HEK293T (cell line): ENCODE measurements at regions not wholly inside any gene's neighbourhood (a gene's known extent, or its start where the extent isn't known, plus 50 kb on each side); places are given as distances from the start of the nearest gene placed in this dataset.

Source experiments
- CTCF ChIA-PET: fragments of 350-600 bp; formaldehyde crosslinking; extraction: SDS; loops from one replicate; lab custom pipeline; 2021; ENCODE audit warnings: antibody characterized with exemption, inconsistent platforms; lab: Yijun Ruan, JAX
- POLR2A ChIA-PET: fragments of 350-600 bp; formaldehyde crosslinking; extraction: SDS; loops from one replicate; lab custom pipeline; 2020; ENCODE audit warnings: antibody characterized with exemption, inconsistent platforms; lab: Yijun Ruan, JAX
- DNase-seq: peaks from one replicate; pipeline ENCODE4 v3.0.0; 2012; ENCODE audit warnings: mixed read lengths; ENCODE audit errors: extremely low spot score
- ARNT ChIP-seq: fragments of 450-650 bp; IDR thresholded peaks from 2 replicates; pipeline ENCODE4 v1.6.1; 2017; ENCODE audit warnings: mild to moderate bottlenecking
- BHLHE40 ChIP-seq: fragments of 450-650 bp; IDR thresholded peaks from 2 replicates; pipeline ENCODE4 v1.6.1; 2016; ENCODE audit warnings: mild to moderate bottlenecking, moderate library complexity, borderline replicate concordance
- CTBP1 ChIP-seq: fragments of 450-650 bp; IDR thresholded peaks from 2 replicates; pipeline ENCODE4 v1.6.1; 2016; ENCODE audit warnings: borderline replicate concordance
- ELF4 ChIP-seq: fragments of 450-650 bp; IDR thresholded peaks from 2 replicates; pipeline ENCODE4 v1.6.1; 2017; ENCODE audit warnings: antibody characterized with exemption
- FOXA1 ChIP-seq: fragments of 450-650 bp; IDR thresholded peaks from 2 replicates; pipeline ENCODE4 v1.6.1; 2016; ENCODE audit warnings: mild to moderate bottlenecking
- FOXK2 ChIP-seq: fragments of 450-650 bp; IDR thresholded peaks from 2 replicates; pipeline ENCODE4 v1.6.1; 2016; ENCODE audit warnings: mild to moderate bottlenecking
- FOXM1 ChIP-seq: fragments of 450-650 bp; IDR thresholded peaks from 2 replicates; pipeline ENCODE4 v1.6.1; 2017; ENCODE audit warnings: mild to moderate bottlenecking, borderline replicate concordance
- HDGF ChIP-seq: fragments of 450-650 bp; IDR thresholded peaks from 2 replicates; pipeline ENCODE4 v1.6.1; 2017; ENCODE audit warnings: antibody characterized with exemption, borderline replicate concordance
- L3MBTL2 ChIP-seq: fragments of 450-650 bp; conservative IDR thresholded peaks from 2 replicates; pipeline ENCODE4 v1.6.1; 2016; ENCODE audit warnings: mild to moderate bottlenecking
- LEF1 ChIP-seq: fragments of 450-650 bp; IDR thresholded peaks from 2 replicates; pipeline ENCODE4 v1.6.1; 2017; ENCODE audit warnings: mild to moderate bottlenecking, borderline replicate concordance
- NFRKB ChIP-seq: fragments of 450-650 bp; IDR thresholded peaks from 2 replicates; pipeline ENCODE4 v1.6.1; 2016; ENCODE audit warnings: mild to moderate bottlenecking, moderate library complexity
- PKNOX1 ChIP-seq: fragments of 450-650 bp; IDR thresholded peaks from 2 replicates; pipeline ENCODE4 v1.6.1; 2016
- SP1 ChIP-seq: fragments of 450-650 bp; IDR thresholded peaks from 2 replicates; pipeline ENCODE4 v1.6.1; 2017
- SUZ12 ChIP-seq: fragments of 450-650 bp; IDR thresholded peaks from 2 replicates; pipeline ENCODE4 v1.6.1; 2016; ENCODE audit warnings: mild to moderate bottlenecking
- TARDBP ChIP-seq: fragments of 450-650 bp; IDR thresholded peaks from 2 replicates; pipeline ENCODE4 v1.6.1; 2016
- ZNF384 ChIP-seq: fragments of 450-650 bp; IDR thresholded peaks from 2 replicates; pipeline ENCODE4 v1.6.1; 2016

DNA sequence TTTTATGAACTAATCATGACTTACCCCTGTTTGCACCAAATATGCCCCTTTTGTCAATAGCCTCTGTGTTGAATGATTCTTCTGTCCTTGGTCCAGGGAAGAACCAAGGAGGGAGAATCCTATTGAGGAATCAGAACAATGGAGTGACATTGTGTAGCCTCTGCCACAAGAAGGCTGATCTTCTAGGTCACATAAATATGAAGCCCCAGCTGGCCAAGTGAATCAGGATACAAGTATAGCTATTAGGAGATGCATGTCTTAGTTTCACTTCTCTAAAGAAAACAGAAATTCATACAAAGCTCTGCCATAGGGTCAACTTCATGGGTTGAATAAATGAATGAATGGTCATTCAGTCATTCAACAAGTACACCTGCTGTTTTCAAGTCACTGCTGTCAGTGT is 118.2 kb upstream of the BLID start:
- DNase-seq = no peak
- ChIA-PET POLR2A (no interaction called here), CTCF (no interaction called here)
- TF ChIP-seq ARNT (no peak), ZNF384 (no peak), HDGF (no peak), SUZ12 (no peak), CTBP1 (no peak), LEF1 (no peak), BHLHE40 (no peak), TARDBP (no peak), ELF4 (no peak), FOXK2 (no peak), PKNOX1 (no peak), FOXA1 (no peak), L3MBTL2 (no peak), SP1 (no peak), FOXM1 (no peak), NFRKB (no peak)

- TF ChIP-seq L3MBTL2 (no peak), ARNT (no peak)
- ChIA-PET POLR2A (no interaction called here), CTCF (no interaction called here)
- DNase-seq = no peak
Observed at GRCh38 chr11:122232985-122233384, 117.0 kb upstream of the BLID start.

DNA sequence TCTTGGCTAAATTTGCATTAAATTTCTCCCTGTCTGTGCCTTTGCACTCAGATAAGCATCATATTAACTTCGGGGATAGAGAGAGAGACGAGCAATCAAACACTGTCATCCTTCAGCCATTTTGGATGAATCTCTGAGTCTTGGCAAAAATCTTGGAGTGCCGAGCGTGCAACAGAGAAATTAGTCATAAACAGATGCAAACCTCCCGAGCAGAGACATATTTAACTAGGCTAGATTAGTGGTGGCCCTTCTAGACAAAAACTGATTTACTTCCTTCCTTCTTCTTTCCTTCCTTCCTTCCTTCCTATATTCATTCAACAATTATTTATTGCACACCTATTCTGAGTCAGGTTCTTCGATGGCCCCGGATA is 114.4 kb upstream of the BLID start:
- ChIA-PET CTCF (no interaction called here), POLR2A (no interaction called here)
- no peak for TF ChIP-seq CTBP1
- TF ChIP-seq TARDBP = no peak
- no peak for TF ChIP-seq FOXA1
- TF ChIP-seq SUZ12 = no peak
- no peak for DNase-seq

DNA sequence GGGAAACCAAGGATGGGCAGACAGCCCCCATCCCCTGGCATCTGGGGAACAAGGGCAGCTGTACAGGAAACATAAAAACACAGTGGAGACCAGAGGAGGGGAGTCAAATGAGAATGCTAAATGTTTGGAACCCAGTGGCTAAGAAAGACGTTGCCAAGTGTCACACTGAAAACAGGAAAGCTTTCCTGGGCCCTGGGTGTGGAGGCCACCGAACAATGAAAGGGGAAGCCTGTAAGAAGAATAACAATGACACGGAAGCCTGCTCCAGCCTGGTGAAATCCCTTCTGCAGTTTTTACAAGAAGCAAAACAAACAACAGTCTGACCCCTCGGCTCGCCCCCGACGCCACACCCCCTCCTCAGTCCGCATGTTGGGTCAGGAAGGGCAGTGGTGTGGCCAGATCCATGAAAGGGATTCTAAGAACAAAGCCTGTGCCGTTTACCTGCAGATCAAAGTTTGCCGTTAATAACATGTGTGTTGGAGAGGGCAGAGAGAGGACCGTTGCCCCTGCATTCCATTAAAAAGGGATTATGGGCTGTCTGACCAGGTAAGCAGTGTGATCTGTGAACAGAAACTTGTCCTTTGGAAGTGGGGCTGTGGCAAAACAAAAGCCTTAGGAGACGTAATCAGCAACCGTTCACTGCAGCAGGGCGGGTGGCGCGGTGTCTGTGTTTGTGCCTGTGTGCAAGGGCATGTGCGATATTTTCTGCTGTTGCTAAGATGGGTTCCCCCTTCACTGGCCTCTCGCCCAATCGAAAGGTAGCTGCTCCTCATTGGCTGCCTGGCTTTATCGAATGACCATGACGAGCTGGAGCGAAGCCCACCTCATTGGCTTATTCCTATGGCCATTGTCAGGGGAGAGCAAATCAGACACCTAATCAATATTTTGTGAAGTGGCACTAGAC is 113.7 kb upstream of the BLID start:
- POLR2A ChIA-PET = no interaction called here
- DNase-seq = no peak
- CTCF ChIA-PET = interaction anchor here (1.6 kb wide), 1 partner anchor 14 kb away, joined by 6 read pairs; no protein-coding TSS in a partner anchor
- TF ChIP-seq FOXM1 = no peak
- no peak for TF ChIP-seq PKNOX1
- no peak for TF ChIP-seq LEF1
- no peak for TF ChIP-seq HDGF
- TF ChIP-seq ZNF384 = no peak
- no peak for TF ChIP-seq ARNT
- TF ChIP-seq SP1 = no peak
- no peak for TF ChIP-seq NFRKB
- no peak for TF ChIP-seq SUZ12
- no peak for TF ChIP-seq CTBP1
- TF ChIP-seq L3MBTL2 = no peak
- no peak for TF ChIP-seq FOXA1
- TF ChIP-seq FOXK2 = no peak
- TF ChIP-seq ELF4 = no peak

DNA sequence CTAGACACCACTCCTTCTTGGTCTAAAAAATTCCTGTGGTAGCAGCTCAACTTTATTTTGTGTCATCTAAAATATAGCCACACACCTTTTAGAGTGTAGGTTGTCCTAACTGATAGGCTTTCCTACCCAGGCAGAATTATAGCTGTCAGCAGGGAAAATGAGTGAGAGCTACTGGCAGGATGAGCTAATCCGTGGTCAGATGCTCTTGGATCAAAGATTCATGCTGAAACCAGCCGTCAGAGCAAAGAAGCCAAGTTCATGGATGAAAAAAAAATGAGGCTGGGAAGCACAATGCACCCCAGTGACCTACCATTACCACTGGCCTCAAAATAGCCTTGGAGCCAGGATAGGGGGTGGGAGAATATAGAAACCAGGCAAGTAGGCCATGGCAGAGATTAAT is 113.1 kb upstream of the BLID start:
- no peak for DNase-seq
- CTCF ChIA-PET = interaction anchor here (1.6 kb wide), 1 partner anchor 13 kb away, joined by 6 read pairs; no protein-coding TSS in a partner anchor
- POLR2A ChIA-PET = no interaction called here
- TF ChIP-seq LEF1 (no peak), FOXA1 (no peak), ARNT (no peak), CTBP1 (no peak), ZNF384 (no peak), BHLHE40 (no peak), FOXM1 (no peak), SUZ12 (no peak), NFRKB (no peak), L3MBTL2 (no peak), TARDBP (no peak), SP1 (no peak), HDGF (no peak), PKNOX1 (no peak)

DNA sequence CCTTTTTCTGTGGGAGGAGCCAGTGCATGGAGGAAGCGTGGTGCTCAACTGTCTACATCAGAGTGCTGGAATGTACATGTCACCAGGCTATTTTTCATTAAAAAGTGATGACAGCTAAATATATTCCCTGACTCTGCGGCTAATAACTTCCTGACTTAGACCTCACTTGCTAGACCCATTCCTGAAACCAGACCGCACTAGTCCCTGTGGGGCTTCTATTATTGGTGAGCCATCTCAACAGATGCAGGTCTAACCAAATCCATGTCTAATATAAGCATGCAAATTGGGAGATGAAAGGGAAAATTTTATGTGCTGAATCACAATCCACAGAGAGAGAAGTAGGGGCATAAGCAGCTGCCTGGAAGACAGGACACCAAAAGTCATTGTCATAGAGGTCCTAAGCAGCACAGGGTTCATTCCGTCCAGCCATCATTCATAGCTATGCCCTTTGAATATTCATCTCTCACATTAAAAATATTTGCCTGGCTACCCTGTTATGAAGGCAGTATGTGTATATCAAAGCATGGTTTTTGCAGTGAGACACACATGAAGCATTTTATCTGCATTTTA is 110.9 kb upstream of the BLID start:
- POLR2A ChIA-PET = no interaction called here
- CTCF ChIA-PET = no interaction called here

More for the DNA sequence above, 110.9 kb upstream of the BLID start:
- no peak for TF ChIP-seq FOXA1
- TF ChIP-seq SUZ12 = no peak
- TF ChIP-seq PKNOX1 = no peak
- no peak for DNase-seq
